ENCODE measurements at regions not wholly inside any gene's neighbourhood (a gene's known extent, or its start where the extent isn't known, plus 50 kb on each side); places are given as distances from the start of the nearest gene placed in this dataset.

DNA sequence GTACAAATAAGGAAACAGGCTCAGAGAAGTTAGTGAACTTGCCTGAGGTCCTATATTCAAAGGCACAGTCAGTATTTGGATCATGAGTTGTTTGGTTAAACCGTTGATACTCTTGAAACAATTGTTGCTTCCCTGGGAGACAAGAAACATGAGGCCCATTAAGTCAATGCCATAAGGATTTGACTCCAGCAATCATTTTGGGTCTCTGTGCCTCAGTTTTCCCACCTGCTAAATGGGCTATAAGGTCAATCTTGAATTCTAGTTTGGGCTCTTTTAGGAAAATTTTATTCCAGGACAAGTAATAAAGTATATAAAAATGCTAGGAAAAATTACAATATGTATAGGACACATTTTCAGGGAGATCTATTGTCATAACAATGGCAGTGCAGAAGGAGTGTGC is 202.1 kb downstream of the TMEM26 start:
- no peak overlapping the region for H3K4me3 ChIP-seq (ENCODE audit: low read length)
- no peaks in the 10 kb centered on the region for H3K27me3 ChIP-seq (ENCODE audit: control insufficient read depth, insufficient read depth, low read length)
- H3K27ac ChIP-seq (ENCODE audit: low read depth, low read length) = no peak overlapping the region
- no peak overlapping the region for H3K9ac ChIP-seq (ENCODE audit: low read length)
- no peaks in the 10 kb centered on the region for H3K4me1 ChIP-seq (ENCODE audit: control insufficient read depth, insufficient read depth, low read length)
- no peaks in the 10 kb centered on the region for H3K36me3 ChIP-seq (ENCODE audit: control insufficient read depth, insufficient read depth, low read length)

DNA sequence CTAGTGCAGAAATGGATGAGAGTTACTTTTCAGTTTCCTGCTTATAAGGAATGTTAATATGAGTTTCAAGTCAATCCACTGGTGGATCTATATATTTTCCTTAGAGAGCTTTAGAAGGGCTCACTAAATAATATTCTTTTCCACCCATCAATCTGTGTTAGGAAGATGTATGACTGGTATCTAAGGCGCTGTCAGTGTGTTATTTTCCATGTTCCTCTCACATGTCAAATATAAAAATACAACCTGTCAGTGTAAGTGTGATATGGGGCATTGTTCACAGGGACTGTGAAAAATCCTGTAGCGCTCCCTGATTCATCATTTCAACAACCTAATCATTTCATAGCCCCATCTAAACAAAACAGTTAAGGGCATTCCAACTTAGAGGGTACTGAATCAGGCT is 203.1 kb downstream of the TMEM26 start:
- no peaks in the 10 kb centered on the region for H3K4me1 ChIP-seq (ENCODE audit: control insufficient read depth, insufficient read depth, low read length)
- no peak overlapping the region for H3K9ac ChIP-seq (ENCODE audit: low read length)
- no peaks in the 10 kb centered on the region for H3K27me3 ChIP-seq (ENCODE audit: control insufficient read depth, insufficient read depth, low read length)
- no peak overlapping the region for H3K27ac ChIP-seq (ENCODE audit: low read depth, low read length)
- no peak overlapping the region for H3K4me3 ChIP-seq (ENCODE audit: low read length)
- no peaks in the 10 kb centered on the region for H3K36me3 ChIP-seq (ENCODE audit: control insufficient read depth, insufficient read depth, low read length)

DNA sequence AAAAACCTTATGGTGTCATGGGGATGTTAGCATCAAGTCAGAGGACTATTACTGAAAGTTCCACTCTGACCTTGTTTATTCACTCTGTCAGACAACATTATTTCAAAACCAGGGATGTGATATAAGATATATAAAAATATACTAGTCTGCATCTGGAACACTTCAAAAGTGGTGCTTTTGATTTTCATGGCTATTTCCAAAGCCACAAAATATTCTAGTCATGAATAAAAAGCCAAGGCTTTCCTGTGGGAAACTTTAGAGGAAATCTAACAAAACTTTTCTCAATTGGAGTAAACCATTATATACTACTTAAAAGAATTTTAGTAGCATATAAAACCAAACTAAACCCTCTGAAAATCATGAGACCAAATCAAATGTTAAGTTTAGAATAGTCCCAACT is 205.2 kb downstream of the TMEM26 start:
- no peaks in the 10 kb centered on the region for H3K36me3 ChIP-seq (ENCODE audit: control insufficient read depth, insufficient read depth, low read length)
- no peak overlapping the region for H3K27ac ChIP-seq (ENCODE audit: low read depth, low read length)
- H3K27me3 ChIP-seq (ENCODE audit: control insufficient read depth, insufficient read depth, low read length) = no peaks in the 10 kb centered on the region
- no peak overlapping the region for H3K9ac ChIP-seq (ENCODE audit: low read length)
- H3K4me1 ChIP-seq (ENCODE audit: control insufficient read depth, insufficient read depth, low read length) = no peaks in the 10 kb centered on the region
- no peak overlapping the region for H3K4me3 ChIP-seq (ENCODE audit: low read length)

DNA sequence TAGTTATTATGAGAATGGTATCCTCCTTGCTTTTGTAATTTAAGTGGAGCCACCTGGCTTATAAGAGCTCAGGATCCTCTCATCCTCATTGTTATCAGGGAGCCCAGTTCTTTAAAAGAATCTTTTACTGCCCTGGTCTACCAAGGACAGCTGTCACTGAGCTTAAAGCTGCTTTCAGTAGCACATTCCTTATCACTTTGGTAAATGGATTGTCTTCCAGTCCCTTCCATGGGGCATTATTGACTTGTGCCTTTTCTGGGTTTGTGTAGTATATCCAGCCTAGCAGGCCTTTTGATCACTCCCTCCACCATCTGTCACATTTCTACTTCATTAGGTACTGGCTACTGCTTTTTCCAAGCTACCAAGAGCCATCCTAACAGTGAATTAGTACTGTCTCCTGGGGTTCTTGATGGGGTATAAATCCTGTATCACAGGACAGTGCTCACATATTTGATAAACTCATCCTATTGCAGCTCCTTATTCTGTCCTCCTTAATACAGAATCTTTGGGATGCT is 208.9 kb downstream of the TMEM26 start:
- no peaks in the 10 kb centered on the region for H3K27me3 ChIP-seq (ENCODE audit: control insufficient read depth, insufficient read depth, low read length)
- no peaks in the 10 kb centered on the region for H3K4me1 ChIP-seq (ENCODE audit: control insufficient read depth, insufficient read depth, low read length)
- H3K4me3 ChIP-seq (ENCODE audit: low read length) = no peak overlapping the region
- no peaks in the 10 kb centered on the region for H3K36me3 ChIP-seq (ENCODE audit: control insufficient read depth, insufficient read depth, low read length)
- H3K27ac ChIP-seq (ENCODE audit: low read depth, low read length) = no peak overlapping the region
- no peak overlapping the region for H3K9ac ChIP-seq (ENCODE audit: low read length)

DNA sequence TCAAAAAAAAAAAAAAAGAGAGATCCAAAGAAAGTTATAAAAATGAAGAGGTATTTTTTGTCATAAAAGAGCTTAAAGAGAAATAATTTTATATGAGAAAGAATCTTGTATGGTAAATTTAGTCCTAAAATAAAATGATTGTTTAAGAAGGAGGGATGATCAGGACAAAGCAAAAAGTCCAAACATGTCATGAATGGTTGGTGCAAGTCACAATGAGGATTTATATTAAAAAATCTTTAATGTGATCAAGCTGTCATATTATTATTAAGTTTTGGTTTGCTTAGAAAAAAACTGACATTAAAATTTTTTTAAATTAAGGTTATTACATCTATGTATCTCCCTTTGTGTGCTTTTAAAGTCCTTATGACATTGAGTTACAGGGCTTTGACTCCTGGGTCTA is 220.4 kb downstream of the TMEM26 start:
- no peak overlapping the region for H3K27ac ChIP-seq (ENCODE audit: low read depth, low read length)
- no peak overlapping the region for H3K9ac ChIP-seq (ENCODE audit: low read length)
- no peaks in the 10 kb centered on the region for H3K27me3 ChIP-seq (ENCODE audit: control insufficient read depth, insufficient read depth, low read length)
- H3K4me3 ChIP-seq (ENCODE audit: low read length) = no peak overlapping the region
- no peaks in the 10 kb centered on the region for H3K36me3 ChIP-seq (ENCODE audit: control insufficient read depth, insufficient read depth, low read length)
- no peaks in the 10 kb centered on the region for H3K4me1 ChIP-seq (ENCODE audit: control insufficient read depth, insufficient read depth, low read length)

DNA sequence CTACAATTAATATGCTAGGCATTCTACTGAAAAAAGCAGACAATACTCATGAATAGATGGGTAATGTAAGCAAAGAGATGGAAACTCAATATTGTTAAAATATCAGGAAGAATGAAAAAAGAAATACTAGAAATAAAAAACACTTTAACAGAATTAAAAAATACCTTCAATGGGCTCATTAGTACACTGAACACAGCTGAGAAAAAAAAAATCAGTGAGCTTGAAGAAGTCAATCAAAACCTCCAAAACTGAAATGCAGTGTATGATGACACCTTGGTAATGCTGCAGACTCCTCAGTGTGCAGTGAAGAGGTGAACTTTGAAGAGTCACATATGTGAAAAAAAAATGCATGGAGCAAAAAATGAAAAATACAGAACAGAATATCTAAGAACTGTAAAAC is 227.2 kb downstream of the TMEM26 start:
- Histone ChIP-seq H3K9ac (ENCODE audit: low read length) (no peak overlapping the region), H3K36me3 (ENCODE audit: control insufficient read depth, insufficient read depth, low read length) (no peaks in the 10 kb centered on the region), H3K27me3 (ENCODE audit: control insufficient read depth, insufficient read depth, low read length) (no peaks in the 10 kb centered on the region)

DNA sequence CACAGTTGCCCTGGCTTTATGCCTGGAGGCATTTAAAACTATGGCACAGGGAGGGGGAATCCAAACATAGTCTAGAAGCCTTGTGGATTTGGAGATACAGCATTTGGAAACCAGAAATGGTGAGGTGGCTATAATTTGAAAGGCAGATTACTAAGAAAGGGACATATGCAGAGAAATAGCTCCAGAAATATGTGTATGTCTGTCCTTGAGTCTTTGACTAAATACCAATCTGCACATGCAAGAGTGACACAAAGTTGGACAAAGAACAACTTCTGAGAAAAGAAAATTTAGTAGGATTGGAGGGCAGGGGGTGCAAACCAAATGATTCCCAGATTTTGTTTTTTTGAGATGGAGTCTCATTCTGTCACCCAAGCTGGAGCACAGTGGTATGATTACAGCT is 229.6 kb downstream of the TMEM26 start:
- Histone ChIP-seq H3K9ac (ENCODE audit: low read length) (no peak overlapping the region), H3K4me3 (ENCODE audit: low read length) (no peak overlapping the region), H3K36me3 (ENCODE audit: control insufficient read depth, insufficient read depth, low read length) (no peaks in the 10 kb centered on the region), H3K27ac (ENCODE audit: low read depth, low read length) (no peak overlapping the region), H3K4me1 (ENCODE audit: control insufficient read depth, insufficient read depth, low read length) (no peaks in the 10 kb centered on the region), H3K27me3 (ENCODE audit: control insufficient read depth, insufficient read depth, low read length) (no peaks in the 10 kb centered on the region)

More for the DNA sequence above, 227.2 kb downstream of the TMEM26 start:
- Histone ChIP-seq H3K4me1 (ENCODE audit: control insufficient read depth, insufficient read depth, low read length) (no peaks in the 10 kb centered on the region), H3K4me3 (ENCODE audit: low read length) (no peak overlapping the region), H3K27ac (ENCODE audit: low read depth, low read length) (no peak overlapping the region)

DNA sequence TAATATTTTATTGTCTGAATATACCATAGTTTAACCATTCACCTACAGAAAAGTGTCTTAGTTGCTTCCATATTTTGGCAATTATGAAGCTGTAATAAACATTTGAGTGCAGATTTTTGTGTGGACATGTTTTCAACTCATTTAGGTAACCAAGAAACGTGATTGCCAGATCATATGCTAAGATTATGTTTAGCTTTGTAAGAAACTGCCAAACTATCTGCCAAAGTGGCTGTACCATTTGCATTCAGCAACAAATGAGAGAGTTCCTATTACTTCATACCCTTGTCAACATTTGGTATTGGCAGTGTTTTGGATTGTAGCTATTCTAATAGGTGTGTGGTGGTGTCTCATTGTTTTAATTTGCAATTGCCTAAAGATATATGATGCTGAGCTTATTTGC is 233.5 kb downstream of the TMEM26 start:
- Histone ChIP-seq H3K36me3 (ENCODE audit: control insufficient read depth, insufficient read depth, low read length) (no peaks in the 10 kb centered on the region), H3K4me3 (ENCODE audit: low read length) (no peak overlapping the region), H3K9ac (ENCODE audit: low read length) (no peak overlapping the region), H3K27me3 (ENCODE audit: control insufficient read depth, insufficient read depth, low read length) (no peaks in the 10 kb centered on the region), H3K4me1 (ENCODE audit: control insufficient read depth, insufficient read depth, low read length) (no peaks in the 10 kb centered on the region), H3K27ac (ENCODE audit: low read depth, low read length) (no peak overlapping the region)

DNA sequence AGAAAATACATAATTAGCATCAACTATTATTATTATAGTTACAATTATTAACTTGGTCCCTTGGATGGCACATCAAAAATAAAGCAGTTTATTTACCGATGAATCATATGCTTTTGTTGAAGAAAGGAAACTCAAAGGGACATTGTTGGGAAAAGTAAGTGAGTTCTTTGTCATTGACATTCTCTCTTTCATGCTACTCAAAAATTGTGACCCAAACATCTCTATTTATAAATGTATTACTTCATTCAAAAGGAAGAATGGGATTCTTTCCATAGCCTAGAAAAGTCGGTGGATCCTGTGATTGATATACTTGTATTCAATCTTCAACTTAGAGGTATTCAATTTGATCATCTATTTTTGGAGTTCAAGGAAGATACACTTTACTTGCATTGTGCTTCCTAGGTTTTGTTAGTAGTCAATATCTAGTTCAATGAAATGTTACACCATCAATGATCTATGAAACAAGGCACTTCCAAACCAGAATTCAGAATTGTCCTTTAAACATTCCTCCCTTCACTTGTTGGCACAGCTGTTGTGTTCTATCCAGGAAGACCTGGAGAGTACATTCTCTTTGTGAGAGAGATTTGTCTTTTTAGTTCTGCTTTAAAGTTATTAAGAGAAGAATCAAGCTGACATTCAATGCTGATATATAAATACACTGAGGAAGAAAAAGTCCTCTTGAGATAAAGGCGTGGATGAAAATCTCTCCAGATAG is 235.2 kb downstream of the TMEM26 start:
- Histone ChIP-seq H3K4me3 (ENCODE audit: low read length) (no peak overlapping the region), H3K9ac (ENCODE audit: low read length) (no peak overlapping the region), H3K36me3 (ENCODE audit: control insufficient read depth, insufficient read depth, low read length) (no peaks in the 10 kb centered on the region), H3K4me1 (ENCODE audit: control insufficient read depth, insufficient read depth, low read length) (no peaks in the 10 kb centered on the region), H3K27ac (ENCODE audit: low read depth, low read length) (no peak overlapping the region), H3K27me3 (ENCODE audit: control insufficient read depth, insufficient read depth, low read length) (no peaks in the 10 kb centered on the region)

DNA sequence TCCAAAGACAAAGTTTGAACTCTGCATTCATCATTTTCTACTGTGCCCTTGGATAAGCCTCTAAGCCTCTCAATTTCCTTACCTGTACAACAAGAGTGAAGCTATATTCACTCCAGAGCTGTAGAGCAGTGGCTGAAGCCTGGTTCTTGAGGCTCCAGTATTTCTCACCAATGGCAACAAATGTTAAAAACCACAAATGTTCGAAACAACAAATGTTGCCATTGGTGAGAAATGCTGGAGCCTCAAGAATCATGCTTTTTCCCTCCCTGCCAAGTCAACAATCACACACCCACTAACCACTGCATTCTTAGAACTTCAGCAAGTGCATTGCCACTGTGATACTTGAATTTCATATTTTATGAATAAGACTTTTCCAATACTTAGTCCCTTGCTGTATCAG is 237.9 kb downstream of the TMEM26 start:
- H3K4me1 ChIP-seq (ENCODE audit: control insufficient read depth, insufficient read depth, low read length) = no peaks in the 10 kb centered on the region
- no peak overlapping the region for H3K4me3 ChIP-seq (ENCODE audit: low read length)
- no peaks in the 10 kb centered on the region for H3K27me3 ChIP-seq (ENCODE audit: control insufficient read depth, insufficient read depth, low read length)
- H3K36me3 ChIP-seq (ENCODE audit: control insufficient read depth, insufficient read depth, low read length) = no peaks in the 10 kb centered on the region
- no peak overlapping the region for H3K9ac ChIP-seq (ENCODE audit: low read length)
- no peak overlapping the region for H3K27ac ChIP-seq (ENCODE audit: low read depth, low read length)

DNA sequence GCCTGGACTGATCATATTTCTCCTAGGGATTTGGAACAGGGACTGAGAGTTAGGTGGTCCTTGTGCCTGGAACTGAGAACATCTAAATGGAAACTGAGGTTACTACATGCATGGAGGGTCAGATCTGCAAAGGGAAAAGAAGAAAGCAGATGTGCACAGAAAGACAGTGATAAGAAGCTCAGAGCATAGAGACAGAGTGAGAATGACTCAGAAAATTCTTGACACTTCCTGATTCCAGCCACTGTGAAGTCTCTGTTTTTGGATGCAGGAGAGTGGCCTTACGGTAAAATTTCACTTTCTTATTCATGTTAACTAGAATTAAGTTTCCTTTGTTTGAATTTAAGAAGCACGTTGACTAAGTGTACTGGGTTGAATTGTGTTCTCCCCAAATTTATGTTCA is 241.7 kb downstream of the TMEM26 start:
- Histone ChIP-seq H3K4me1 (ENCODE audit: control insufficient read depth, insufficient read depth, low read length) (no peaks in the 10 kb centered on the region), H3K27me3 (ENCODE audit: control insufficient read depth, insufficient read depth, low read length) (no peaks in the 10 kb centered on the region), H3K9ac (ENCODE audit: low read length) (no peak overlapping the region), H3K36me3 (ENCODE audit: control insufficient read depth, insufficient read depth, low read length) (no peaks in the 10 kb centered on the region), H3K4me3 (ENCODE audit: low read length) (no peak overlapping the region), H3K27ac (ENCODE audit: low read depth, low read length) (no peak overlapping the region)

DNA sequence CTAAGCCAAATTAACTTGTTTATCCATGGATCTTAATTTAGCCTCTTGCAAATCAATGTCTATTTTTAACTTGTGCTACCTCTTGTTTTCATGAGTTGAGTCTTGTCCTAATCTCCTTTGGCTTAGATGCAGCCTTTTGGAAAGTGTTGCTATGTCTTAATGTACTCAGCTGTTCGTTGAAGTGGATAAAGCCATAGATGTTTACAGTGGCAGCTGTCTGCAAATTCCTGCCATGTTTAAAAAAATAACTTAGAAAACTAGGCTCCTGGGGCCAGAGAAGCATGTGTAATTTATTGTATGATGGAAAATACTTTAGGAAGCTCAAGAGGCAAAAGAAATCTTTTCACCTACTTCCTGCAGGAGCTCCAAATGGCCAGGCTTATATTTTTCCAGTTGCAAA is 253.1 kb upstream of the RHOBTB1 start:
- Histone ChIP-seq H3K27ac (ENCODE audit: low read depth, low read length) (no peak overlapping the region), H3K4me1 (ENCODE audit: control insufficient read depth, insufficient read depth, low read length) (peaks cover 2% of the 10 kb centered on the region), H3K27me3 (ENCODE audit: control insufficient read depth, insufficient read depth, low read length) (no peaks in the 10 kb centered on the region), H3K36me3 (ENCODE audit: control insufficient read depth, insufficient read depth, low read length) (no peaks in the 10 kb centered on the region), H3K4me3 (ENCODE audit: low read length) (no peak overlapping the region), H3K9ac (ENCODE audit: low read length) (no peak overlapping the region)

DNA sequence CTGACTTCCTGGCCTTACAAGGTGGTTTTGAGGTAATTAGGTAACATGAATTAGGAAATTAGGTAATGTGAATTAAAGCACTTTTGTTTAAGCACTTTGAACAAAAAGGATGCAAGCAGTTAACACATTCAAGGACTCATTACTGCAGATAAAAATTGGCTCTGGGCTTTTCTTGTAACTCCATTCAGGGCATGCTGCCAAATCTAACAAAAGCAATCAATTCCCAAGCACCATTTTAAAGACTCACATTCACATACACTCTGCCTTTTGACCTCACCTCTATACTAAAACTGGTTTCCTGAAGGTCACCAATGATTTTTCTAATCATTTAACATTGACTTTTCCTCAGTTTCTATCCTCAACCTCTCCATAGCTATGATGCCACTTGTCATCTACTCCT is 251.2 kb upstream of the RHOBTB1 start:
- H3K27ac ChIP-seq (ENCODE audit: low read depth, low read length) = no peak overlapping the region
- no peak overlapping the region for H3K4me3 ChIP-seq (ENCODE audit: low read length)
- no peaks in the 10 kb centered on the region for H3K36me3 ChIP-seq (ENCODE audit: control insufficient read depth, insufficient read depth, low read length)
- peaks cover 2% of the 10 kb centered on the region for H3K4me1 ChIP-seq (ENCODE audit: control insufficient read depth, insufficient read depth, low read length)
- H3K9ac ChIP-seq (ENCODE audit: low read length) = no peak overlapping the region
- H3K27me3 ChIP-seq (ENCODE audit: control insufficient read depth, insufficient read depth, low read length) = no peaks in the 10 kb centered on the region

Measured in rectal smooth muscle tissue (tissue), 1 donor.